ENCODE measurements at regions not wholly inside any gene's neighbourhood (a gene's known extent, or its start where the extent isn't known, plus 50 kb on each side); places are given as distances from the start of the nearest gene placed in this dataset.
"Not testable (repeated sequence)": the region's sequence is repeated elsewhere in the genome, so short reads cannot be mapped to it uniquely, and the experiment has no call there.

- no peak for DNase-seq (ENCODE audit: low read depth)
- H3K4me3 ChIP-seq (ENCODE audit: low read depth, low read length), result no peak overlapping the region
- no peak for TF ChIP-seq CTCF (conservative IDR thresholded peaks at IDR 0.05; ENCODE audit: low read depth, low read length)
Observed at GRCh38 chr17:64742326-64742725, 80.2 kb upstream of the SMURF2 start.

GRCh38 chr17:64741916-64742315, 79.8 kb upstream of the SMURF2 start:
- peak; percentile 41 for DNase-seq (ENCODE audit: low read depth)
- H3K4me3 ChIP-seq (ENCODE audit: low read depth, low read length), result not testable (repeated sequence)

- H3K4me3 ChIP-seq (ENCODE audit: low read depth, low read length), result no peak overlapping the region
- TF ChIP-seq CTCF (conservative IDR thresholded peaks at IDR 0.05; ENCODE audit: low read depth, low read length), result no peak
- DNase-seq (ENCODE audit: low read depth), result peak; percentile 50
Observed at GRCh38 chr17:64741038-64741641, 79.0 kb upstream of the SMURF2 start.

- peak; percentile 47 for DNase-seq (ENCODE audit: low read depth)
- TF ChIP-seq CTCF (conservative IDR thresholded peaks at IDR 0.05; ENCODE audit: low read depth, low read length), result no peak
Observed at GRCh38 chr17:64739316-64740058, 77.4 kb upstream of the SMURF2 start.

GRCh38 chr17:64736804-64737492, 74.8 kb upstream of the SMURF2 start:
- peak; percentile 78 for DNase-seq (ENCODE audit: low read depth)
- no peak overlapping the region for H3K4me3 ChIP-seq (ENCODE audit: low read depth, low read length)
- TF ChIP-seq CTCF (conservative IDR thresholded peaks at IDR 0.05; ENCODE audit: low read depth, low read length), result peak; percentile 75

More at GRCh38 chr17:64739316-64740058, 77.4 kb upstream of the SMURF2 start:
- H3K4me3 ChIP-seq (ENCODE audit: low read depth, low read length), result no peak overlapping the region

- TF ChIP-seq CTCF (conservative IDR thresholded peaks at IDR 0.05; ENCODE audit: low read depth, low read length), result no peak
- H3K4me3 ChIP-seq (ENCODE audit: low read depth, low read length), result no peak overlapping the region
- DNase-seq (ENCODE audit: low read depth), result peak; percentile 53
Observed at GRCh38 chr17:64732336-64733006, 70.4 kb upstream of the SMURF2 start.

- DNase-seq (ENCODE audit: low read depth), result peak; percentile 60
- H3K4me3 ChIP-seq (ENCODE audit: low read depth, low read length), result not testable (repeated sequence)
Observed at GRCh38 chr17:64730023-64730422, 67.9 kb upstream of the SMURF2 start.
